HFF-Myc (cell line): ENCODE measurements at regions not wholly inside any gene's neighbourhood (a gene's known extent, or its start where the extent isn't known, plus 50 kb on each side); places are given as distances from the start of the nearest gene placed in this dataset.
"Not testable (repeated sequence)": the region's sequence is repeated elsewhere in the genome, so short reads cannot be mapped to it uniquely, and the experiment has no call there.

Source experiments
- DNase-seq: peaks from one replicate; pipeline ENCODE4 v3.0.0-alpha.2; 2011; ENCODE audit warnings: low read depth; ENCODE audit errors: extremely low read depth
- H3K4me3 ChIP-seq: replicated peaks from 2 replicates; pipeline ENCODE4 v1.5.1; 2011; ENCODE audit warnings: low read depth, mild to moderate bottlenecking, control low read depth, low read length
- CTCF ChIP-seq: IDR thresholded peaks from 2 replicates; pipeline ENCODE4 v1.5.1; 2012; ENCODE audit warnings: mild to moderate bottlenecking, low read depth, low read length, control low read depth; ENCODE audit errors: missing control alignments

GRCh38 chr2:131645177-131645765, 117.6 kb downstream of the CCDC74A start:
- H3K4me3 ChIP-seq = no peak overlapping the region
- no peak for TF ChIP-seq CTCF
- DNase-seq = no peak

- not testable (repeated sequence) for H3K4me3 ChIP-seq, DNase-seq
Observed at GRCh38 chr2:131646220-131646619, 118.5 kb downstream of the CCDC74A start.

GRCh38 chr2:131646669-131647297, 119.1 kb downstream of the CCDC74A start:
- no peak for TF ChIP-seq CTCF
- no peak for DNase-seq
- H3K4me3 ChIP-seq = peak overlapping the region; percentile 2; the same call in 1 of the 2 replicates

- not testable (repeated sequence) for H3K4me3 ChIP-seq, DNase-seq
Observed at GRCh38 chr2:131648565-131648964, 120.9 kb downstream of the CCDC74A start.

GRCh38 chr2:131652246-131652645, 124.6 kb downstream of the CCDC74A start:
- H3K4me3 ChIP-seq, DNase-seq: not testable (repeated sequence)

- not testable (repeated sequence) for H3K4me3 ChIP-seq, DNase-seq
Observed at GRCh38 chr2:131654107-131654506, 126.4 kb downstream of the CCDC74A start.

- TF ChIP-seq CTCF = no peak
- DNase-seq = no peak
- no peak overlapping the region for H3K4me3 ChIP-seq
Observed at GRCh38 chr2:131656816-131657633, 129.3 kb downstream of the CCDC74A start.

- no peak for TF ChIP-seq CTCF
- no peak overlapping the region for H3K4me3 ChIP-seq
- no peak for DNase-seq
Observed at GRCh38 chr2:131657895-131658768, 130.4 kb downstream of the CCDC74A start.
